ENCODE measurements at regions not wholly inside any gene's neighbourhood (a gene's known extent, or its start where the extent isn't known, plus 50 kb on each side); places are given as distances from the start of the nearest gene placed in this dataset.

DNA sequence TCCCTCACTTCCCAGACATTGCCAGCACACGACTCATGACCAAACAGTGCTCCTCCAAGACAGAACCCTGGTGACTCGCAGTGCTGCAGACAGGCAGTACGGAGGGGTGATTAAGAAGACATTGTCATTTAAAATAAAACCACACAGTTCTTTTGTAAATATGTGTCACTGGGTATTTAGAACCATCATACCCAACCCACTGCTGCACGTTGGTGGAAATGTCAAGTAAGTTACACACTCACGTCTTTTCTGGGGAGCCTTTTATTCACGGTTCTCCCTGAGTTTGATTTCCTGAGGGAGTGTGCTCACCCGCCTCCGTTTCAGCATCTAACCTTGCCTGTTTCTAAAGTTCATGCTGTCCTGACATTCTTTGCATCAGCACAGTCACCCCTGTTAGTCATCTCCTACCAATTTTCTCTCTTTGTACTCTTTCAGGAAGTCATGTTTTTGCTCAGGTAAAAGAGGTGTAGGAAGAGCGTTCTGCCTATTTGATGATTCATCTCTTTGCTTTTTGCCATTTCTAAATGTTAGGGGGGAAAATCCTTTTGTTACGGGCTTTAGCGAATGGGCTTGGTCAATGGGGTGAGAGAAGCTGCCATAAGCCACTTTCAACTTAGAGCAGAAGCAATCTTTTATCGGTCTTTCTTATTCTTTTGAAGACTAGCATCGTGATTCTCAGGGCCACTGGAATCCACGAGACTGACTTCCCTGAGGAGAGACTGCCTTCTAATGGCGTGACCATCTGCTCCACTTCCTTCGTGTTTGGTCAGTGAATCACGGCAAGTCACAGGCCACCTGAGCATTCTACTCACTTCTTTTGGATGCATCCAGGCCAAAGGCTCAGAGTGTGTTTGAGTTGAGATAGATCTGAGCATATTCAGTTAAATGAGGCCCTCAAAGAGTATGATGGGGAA, 512.8 kb upstream of the JARID2 start:
- TF ChIP-seq, protein P1, sequence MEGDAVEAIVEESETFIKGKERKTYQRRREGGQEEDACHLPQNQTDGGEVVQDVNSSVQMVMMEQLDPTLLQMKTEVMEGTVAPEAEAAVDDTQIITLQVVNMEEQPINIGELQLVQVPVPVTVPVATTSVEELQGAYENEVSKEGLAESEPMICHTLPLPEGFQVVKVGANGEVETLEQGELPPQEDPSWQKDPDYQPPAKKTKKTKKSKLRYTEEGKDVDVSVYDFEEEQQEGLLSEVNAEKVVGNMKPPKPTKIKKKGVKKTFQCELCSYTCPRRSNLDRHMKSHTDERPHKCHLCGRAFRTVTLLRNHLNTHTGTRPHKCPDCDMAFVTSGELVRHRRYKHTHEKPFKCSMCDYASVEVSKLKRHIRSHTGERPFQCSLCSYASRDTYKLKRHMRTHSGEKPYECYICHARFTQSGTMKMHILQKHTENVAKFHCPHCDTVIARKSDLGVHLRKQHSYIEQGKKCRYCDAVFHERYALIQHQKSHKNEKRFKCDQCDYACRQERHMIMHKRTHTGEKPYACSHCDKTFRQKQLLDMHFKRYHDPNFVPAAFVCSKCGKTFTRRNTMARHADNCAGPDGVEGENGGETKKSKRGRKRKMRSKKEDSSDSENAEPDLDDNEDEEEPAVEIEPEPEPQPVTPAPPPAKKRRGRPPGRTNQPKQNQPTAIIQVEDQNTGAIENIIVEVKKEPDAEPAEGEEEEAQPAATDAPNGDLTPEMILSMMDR (IDR thresholded peaks at IDR 0.05; ENCODE audit: extremely low read depth, low read depth, low read length) = no peak
- Histone ChIP-seq H3K79me2 (ENCODE audit: insufficient read depth, low read length) (no peaks in the 10 kb centered on the region), H3K4me1 (ENCODE audit: insufficient read depth, low read length) (peaks cover 39% of the 10 kb centered on the region), H3K27me3 (ENCODE audit: insufficient read depth, low read length) (no peaks in the 10 kb centered on the region), H3K4me3 (ENCODE audit: insufficient read depth, low read length) (no peak overlapping the region), H4K20me1 (ENCODE audit: insufficient read depth, low read length) (no peaks in the 10 kb centered on the region), H3K4me2 (ENCODE audit: insufficient read depth, low read length) (peak overlapping the region; percentile 9), H3K36me3 (ENCODE audit: insufficient read depth, low read length) (no peaks in the 10 kb centered on the region), H2AFZ (ENCODE audit: low read length) (peak overlapping the region; percentile 55), H3K27ac (ENCODE audit: low read depth, low read length) (peak overlapping the region; percentile 97), H3K9me3 (ENCODE audit: low read depth, low read length) (no peaks in the 10 kb centered on the region)
- DNase-seq (ENCODE audit: insufficient read length, low spot score, missing footprints) = no peak

DNA sequence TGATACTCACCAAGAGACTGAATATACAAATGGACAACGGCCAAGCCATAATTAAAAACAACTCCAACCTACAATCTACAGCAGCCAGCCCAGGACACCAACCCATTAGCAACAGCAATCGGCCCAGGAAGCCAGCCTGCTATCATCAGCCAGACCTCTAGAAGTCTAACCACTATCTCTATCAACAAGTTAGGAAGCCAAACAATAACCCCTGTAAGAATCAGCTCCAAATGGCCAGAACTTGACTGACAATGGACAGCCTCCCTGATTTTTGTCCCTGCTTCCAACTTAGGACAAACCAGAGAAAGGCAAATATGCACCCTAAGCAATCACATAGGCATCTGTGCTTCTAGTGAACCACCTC, 511.8 kb upstream of the JARID2 start:
- peak overlapping the region; percentile 97 for H3K27ac ChIP-seq (ENCODE audit: low read depth, low read length)
- H3K27me3 ChIP-seq (ENCODE audit: insufficient read depth, low read length) = no peaks in the 10 kb centered on the region
- no peaks in the 10 kb centered on the region for H3K79me2 ChIP-seq (ENCODE audit: insufficient read depth, low read length)
- TF ChIP-seq, protein P1 (IDR thresholded peaks at IDR 0.05; ENCODE audit: extremely low read depth, low read depth, low read length) = no peak
- no peaks in the 10 kb centered on the region for H3K36me3 ChIP-seq (ENCODE audit: insufficient read depth, low read length)
- DNase-seq (ENCODE audit: insufficient read length, low spot score, missing footprints) = no peak
- H2AFZ ChIP-seq (ENCODE audit: low read length) = no peak overlapping the region
- H3K4me1 ChIP-seq (ENCODE audit: insufficient read depth, low read length) = peaks cover 33% of the 10 kb centered on the region
- H3K9me3 ChIP-seq (ENCODE audit: low read depth, low read length) = no peaks in the 10 kb centered on the region
- H3K4me3 ChIP-seq (ENCODE audit: insufficient read depth, low read length) = no peak overlapping the region
- no peaks in the 10 kb centered on the region for H4K20me1 ChIP-seq (ENCODE audit: insufficient read depth, low read length)
- H3K4me2 ChIP-seq (ENCODE audit: insufficient read depth, low read length) = peak overlapping the region; percentile 41

DNA sequence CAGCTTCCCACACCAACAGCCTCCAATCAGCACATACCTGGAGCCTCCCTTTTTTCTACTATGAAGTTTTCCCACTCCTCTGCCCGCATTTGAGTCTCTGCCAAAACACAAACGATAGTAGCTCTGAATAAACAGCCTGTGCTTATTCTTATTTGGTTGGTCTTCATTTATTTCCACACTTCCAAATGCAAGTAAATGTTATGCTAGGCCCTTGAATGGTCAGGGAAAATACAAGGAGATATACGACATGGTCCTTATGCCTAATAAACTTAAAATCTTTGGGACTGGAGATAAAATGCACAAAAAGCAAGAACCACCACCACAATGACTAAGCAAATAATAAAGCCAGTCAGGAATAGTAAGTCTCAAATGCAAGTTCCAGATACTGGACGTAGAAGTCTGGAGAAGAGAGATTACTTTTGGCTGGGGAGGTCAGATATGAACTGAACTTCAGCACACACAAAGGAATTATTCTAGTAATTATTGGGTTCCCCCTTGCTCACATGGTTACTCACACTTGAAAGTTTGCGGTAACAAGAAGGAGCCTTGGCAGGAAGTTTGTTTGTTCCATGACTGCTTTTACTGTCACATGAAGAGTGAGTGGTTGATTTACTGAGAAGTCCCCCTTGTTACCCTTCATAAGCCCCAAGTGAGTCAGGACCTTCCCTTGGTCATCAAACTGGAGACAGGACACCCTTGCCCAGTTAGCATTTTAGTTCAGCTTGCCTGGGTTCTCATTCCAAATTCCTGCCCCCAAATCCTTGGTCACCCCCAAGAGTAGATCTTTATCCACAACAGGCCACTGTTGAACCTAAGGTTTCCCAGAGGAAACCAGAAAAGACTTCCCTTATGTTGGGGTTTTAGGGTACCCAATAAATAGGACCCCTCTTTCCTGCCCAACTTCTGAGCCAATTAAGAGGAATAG, 511.2 kb upstream of the JARID2 start:
- Histone ChIP-seq H3K27ac (ENCODE audit: low read depth, low read length) (peak overlapping the region; percentile 97), H3K4me2 (ENCODE audit: insufficient read depth, low read length) (peak overlapping the region; percentile 41), H3K9me3 (ENCODE audit: low read depth, low read length) (no peaks in the 10 kb centered on the region), H3K4me3 (ENCODE audit: insufficient read depth, low read length) (no peak overlapping the region), H3K36me3 (ENCODE audit: insufficient read depth, low read length) (no peaks in the 10 kb centered on the region), H3K27me3 (ENCODE audit: insufficient read depth, low read length) (no peaks in the 10 kb centered on the region), H4K20me1 (ENCODE audit: insufficient read depth, low read length) (no peaks in the 10 kb centered on the region), H3K79me2 (ENCODE audit: insufficient read depth, low read length) (no peaks in the 10 kb centered on the region), H2AFZ (ENCODE audit: low read length) (no peak overlapping the region), H3K4me1 (ENCODE audit: insufficient read depth, low read length) (peaks cover 33% of the 10 kb centered on the region)
- DNase-seq (ENCODE audit: insufficient read length, low spot score, missing footprints) = no peak
- TF ChIP-seq, protein P1 (IDR thresholded peaks at IDR 0.05; ENCODE audit: extremely low read depth, low read depth, low read length) = no peak
